CD4-positive, alpha-beta T cell (primary cell): ENCODE measurements at regions not wholly inside any gene's neighbourhood (a gene's known extent, or its start where the extent isn't known, plus 50 kb on each side); places are given as distances from the start of the nearest gene placed in this dataset.

Experiments used
- ATAC-seq: fragments of 200-7000 bp; cut with Tn5 transposase; one replicate; pipeline ENCODE4 v1.10.0; 2022; ENCODE audit warnings: mild to moderate bottlenecking; ENCODE audit not compliant: poor library complexity
- CTCF ChIA-PET: fragments of 350-600 bp; sonication (Branson Sonifier 250); formaldehyde crosslinking; loops from one replicate; lab custom pipeline; 2021; ENCODE audit warnings: antibody characterized with exemption, inconsistent platforms; lab: Charles Lee
- POLR2A ChIA-PET: fragments of 350-600 bp; sonication (Branson Sonifier 250); formaldehyde crosslinking; loops from one replicate; lab custom pipeline; 2021; ENCODE audit warnings: antibody characterized with exemption, inconsistent platforms; lab: Charles Lee
- DNase-seq, 14 experiments: peaks; one replicate each; pipeline ENCODE4 v3.0.0-alpha.2; 2013 to 2020; ENCODE audit warnings: mixed read lengths in 2 of 14
- H3K27ac ChIP-seq, 2 donors: one replicate each; pipeline versions ENCODE4 v1.5.1 to v1.7.0; 2013; ENCODE audit warnings: low read length in 2 of 2, low read depth in 1 of 2, mild to moderate bottlenecking in 1 of 2
- H3K27me3 ChIP-seq, 2 experiments: 1 replicate in 1 of 2; 2 replicates in 1 of 2; pipeline versions ENCODE4 v1.6.1 to v1.7.0; 2013; ENCODE audit warnings: low read length in 2 of 2, control low read depth in 1 of 2, mild to moderate bottlenecking in 1 of 2, moderate library complexity in 1 of 2; ENCODE audit not compliant: insufficient read depth in 2 of 2, control insufficient read depth in 1 of 2
- H3K36me3 ChIP-seq: one replicate; pipeline ENCODE4 v1.6.1; 2013; ENCODE audit warnings: low read length, control low read depth; ENCODE audit not compliant: insufficient read depth
- H3K4me1 ChIP-seq: one replicate; pipeline ENCODE4 v1.6.1; 2013; ENCODE audit warnings: low read length, control low read depth; ENCODE audit not compliant: insufficient read depth
- H3K4me3 ChIP-seq: one replicate; pipeline ENCODE4 v1.5.1; 2013; ENCODE audit warnings: mild to moderate bottlenecking, low read length, moderate library complexity
- H3K9me3 ChIP-seq, 2 experiments: 1 replicate in 1 of 2; 2 replicates in 1 of 2; pipeline versions ENCODE4 v1.6.1 to v1.7.0; 2013; ENCODE audit warnings: low read length in 2 of 2, mild to moderate bottlenecking in 2 of 2, control low read depth in 1 of 2, moderate library complexity in 1 of 2; ENCODE audit not compliant: control insufficient read depth in 1 of 2, insufficient read depth in 1 of 2
- H3K27ac Mint-ChIP-seq: one replicate; pipeline ENCODE4 v1.8.0; 2020; ENCODE audit warnings: mixed read lengths
- H3K27me3 Mint-ChIP-seq: one replicate; pipeline ENCODE4 v1.8.0; 2021; ENCODE audit warnings: mixed read lengths
- H3K36me3 Mint-ChIP-seq: one replicate; pipeline ENCODE4 v1.8.0; 2021; ENCODE audit warnings: low read depth, mixed read lengths
- H3K4me1 Mint-ChIP-seq: one replicate; pipeline ENCODE4 v1.8.0; 2021; ENCODE audit warnings: low read depth, mixed read lengths
- H3K4me3 Mint-ChIP-seq: one replicate; pipeline ENCODE4 v1.8.0; 2020; ENCODE audit warnings: mild to moderate bottlenecking, mixed read lengths
- H3K9me3 Mint-ChIP-seq: one replicate; pipeline ENCODE4 v1.8.0; 2020; ENCODE audit warnings: mixed read lengths
- CTCF ChIP-seq: fragments of 200-600 bp; IDR thresholded peaks from one replicate; pipeline ENCODE4 v1.8.0; 2022; ENCODE audit warnings: antibody characterized with exemption, mild to moderate bottlenecking
- intact Hi-C, 2 experiments: fragments of 100-400 bp; cut with DNase I in 1 of 2; cut with micrococcal nuclease in 1 of 2; formaldehyde crosslinking; loops; one replicate each; pipeline versions ENCODE4 v1.15.1 to v1.9.0; 2023 to 2025; cut with DNase I, micrococcal nuclease

- CTCF ChIA-PET: no interaction called here
These were observed 80.2 kb downstream of the TMEM47 start for GRCh38 chrX:34576864-34577263.

GRCh38 chrX:34565981-34566380 is 91.1 kb downstream of the TMEM47 start:
- Mint-ChIP-seq H3K9me3 (no peaks in the 10 kb centered on the region), H3K4me3 (no peak overlapping the region), H3K36me3 (no peaks in the 10 kb centered on the region), H3K27me3 (no peaks in the 10 kb centered on the region), H3K27ac (no peak overlapping the region), H3K4me1 (no peaks in the 10 kb centered on the region)
- no peaks in the 10 kb centered on the region for H3K9me3 ChIP-seq
- no peak for DNase-seq
- ChIA-PET POLR2A (no interaction called here), CTCF (no interaction called here)
- no peak overlapping the region for H3K27ac ChIP-seq
- no peak overlapping the region for H3K4me3 ChIP-seq
- no peak for ATAC-seq
- H3K27me3 ChIP-seq: no peaks in the 10 kb centered on the region
- no peaks in the 10 kb centered on the region for H3K36me3 ChIP-seq
- no peaks in the 10 kb centered on the region for H3K4me1 ChIP-seq
- intact Hi-C loops: no loop called here
- TF ChIP-seq CTCF: no peak

More at GRCh38 chrX:34576864-34577263, 80.2 kb downstream of the TMEM47 start:
- no peaks in the 10 kb centered on the region for H3K36me3 Mint-ChIP-seq
- no peak overlapping the region for H3K27ac ChIP-seq
- H3K4me1 Mint-ChIP-seq: no peaks in the 10 kb centered on the region
- no peaks in the 10 kb centered on the region for H3K4me1 ChIP-seq
- ATAC-seq (no peak), DNase-seq (no peak)
- no peaks in the 10 kb centered on the region for H3K36me3 ChIP-seq
- no peaks in the 10 kb centered on the region for H3K9me3 ChIP-seq
- intact Hi-C loops: no loop called here
- no peak overlapping the region for H3K4me3 Mint-ChIP-seq
- POLR2A ChIA-PET: no interaction called here
- H3K9me3 Mint-ChIP-seq: no peaks in the 10 kb centered on the region
- H3K27ac Mint-ChIP-seq: no peak overlapping the region
- TF ChIP-seq CTCF: no peak
- no peaks in the 10 kb centered on the region for H3K27me3 ChIP-seq
- no peaks in the 10 kb centered on the region for H3K27me3 Mint-ChIP-seq
- no peak overlapping the region for H3K4me3 ChIP-seq

- Histone ChIP-seq H3K4me3 (no peak overlapping the region), H3K27me3 (no peaks in the 10 kb centered on the region), H3K36me3 (no peaks in the 10 kb centered on the region), H3K27ac (no peak overlapping the region), H3K9me3 (no peaks in the 10 kb centered on the region), H3K4me1 (no peaks in the 10 kb centered on the region)
- POLR2A ChIA-PET: no interaction called here
- Mint-ChIP-seq H3K4me3 (no peak overlapping the region), H3K27ac (no peak overlapping the region), H3K27me3 (no peaks in the 10 kb centered on the region), H3K36me3 (no peaks in the 10 kb centered on the region), H3K9me3 (no peaks in the 10 kb centered on the region), H3K4me1 (no peaks in the 10 kb centered on the region)
- TF ChIP-seq CTCF: no peak
- ATAC-seq (no peak), DNase-seq (no peak)
- intact Hi-C loops: no loop called here
- CTCF ChIA-PET: no interaction called here
These were observed 93.3 kb downstream of the TMEM47 start for GRCh38 chrX:34563804-34564203.
